PC-9 (cell line): ENCODE measurements at regions not wholly inside any gene's neighbourhood (a gene's known extent, or its start where the extent isn't known, plus 50 kb on each side); places are given as distances from the start of the nearest gene placed in this dataset.
A peak's percentile ranks its signal among the peaks of the same experiment; 100 is the strongest.

Experiments
- BruUV-seq: library from RNA; stranded (reverse); fragments of 400-500 nt; replicated peaks from 2 replicates; lab custom pipeline; 2021; lab: Mats Ljungman, UMichigan
- CTCF ChIA-PET: fragments of 300-600 bp; sonication (Branson Sonifier 250); formaldehyde crosslinking; loops from one replicate; lab custom pipeline; 2022; ENCODE audit warnings: antibody characterized with exemption; lab: Charles Lee
- POLR2A ChIA-PET: fragments of 300-600 bp; sonication (Branson Sonifier 250); formaldehyde crosslinking; loops from one replicate; lab custom pipeline; 2022; ENCODE audit warnings: antibody characterized with exemption; ENCODE audit not compliant: unreplicated experiment; lab: Charles Lee
- DNase-seq, 2 experiments: peaks; one replicate each; pipeline versions ENCODE4 v3.0.0 to v3.0.0-alpha.2; 2015 to 2022; ENCODE audit warnings: mixed read lengths in 1 of 2
- H2AFZ ChIP-seq: fragments of 200-600 bp; sonication (generic); 2 replicates; pipeline ENCODE4 v1.8.1; 2017; ENCODE audit warnings: antibody characterized with exemption
- H3F3A ChIP-seq: fragments of 200-600 bp; sonication (generic); 2 replicates; pipeline ENCODE4 v1.8.1; 2017; ENCODE audit warnings: antibody characterized with exemption, mild to moderate bottlenecking, low read depth; ENCODE audit not compliant: insufficient read depth
- H3K27ac ChIP-seq: fragments of 200-600 bp; sonication (generic); 2 replicates; pipeline ENCODE4 v1.6.1; 2016; ENCODE audit warnings: mixed run types
- H3K27me3 ChIP-seq: fragments of 200-600 bp; sonication (generic); 2 replicates; pipeline ENCODE4 v1.6.1; 2016; ENCODE audit warnings: low read depth, mixed run types; ENCODE audit not compliant: insufficient read depth
- H3K36me3 ChIP-seq: fragments of 200-600 bp; sonication (generic); 2 replicates; pipeline ENCODE4 v1.6.1; 2016; ENCODE audit warnings: low read depth, mixed run types
- H3K4me1 ChIP-seq: fragments of 200-600 bp; sonication (generic); replicated peaks from 2 replicates; pipeline ENCODE4 v1.6.1; 2016; ENCODE audit warnings: mixed run types; ENCODE audit not compliant: insufficient read depth
- H3K4me2 ChIP-seq: fragments of 200-600 bp; sonication (generic); 2 replicates; pipeline ENCODE4 v1.6.1; 2017; ENCODE audit warnings: mixed run types
- H3K4me3 ChIP-seq: fragments of 200-600 bp; sonication (generic); 2 replicates; pipeline ENCODE4 v1.6.1; 2016; ENCODE audit warnings: mixed run types
- H3K79me2 ChIP-seq: fragments of 200-600 bp; sonication (generic); 2 replicates; pipeline ENCODE4 v1.6.1; 2017; ENCODE audit warnings: low read depth, mixed run types
- H3K9me2 ChIP-seq: fragments of 200-600 bp; sonication (generic); 2 replicates; pipeline ENCODE4 v1.8.1; 2017; ENCODE audit warnings: mild to moderate bottlenecking; ENCODE audit not compliant: insufficient read depth
- H3K9me3 ChIP-seq: fragments of 200-600 bp; sonication (generic); 2 replicates; pipeline ENCODE4 v1.8.1; 2016; ENCODE audit warnings: low read depth; ENCODE audit not compliant: insufficient read depth
- H4K20me1 ChIP-seq: fragments of 200-600 bp; sonication (generic); 2 replicates; pipeline ENCODE4 v1.8.1; 2017; ENCODE audit not compliant: insufficient read depth
- EZH2 ChIP-seq: fragments of 200-600 bp; sonication (generic); IDR thresholded peaks from 2 replicates; pipeline ENCODE4 v1.8.0; 2017; ENCODE audit warnings: antibody characterized with exemption, low read depth
- intact Hi-C: fragments of 100-400 bp; cut with micrococcal nuclease; formaldehyde crosslinking; loops from one replicate; pipeline ENCODE4 v1.10.0; 2022; ENCODE audit not compliant: unreplicated experiment
- TF ChIP-seq, protein P1 (sequence below): fragments of 200-600 bp; sonication (generic); conservative IDR thresholded peaks from 2 replicates; pipeline ENCODE4 v1.6.1; 2017; ENCODE audit warnings: mixed run types, antibody characterized with exemption, mild to moderate bottlenecking, moderate library complexity

DNA sequence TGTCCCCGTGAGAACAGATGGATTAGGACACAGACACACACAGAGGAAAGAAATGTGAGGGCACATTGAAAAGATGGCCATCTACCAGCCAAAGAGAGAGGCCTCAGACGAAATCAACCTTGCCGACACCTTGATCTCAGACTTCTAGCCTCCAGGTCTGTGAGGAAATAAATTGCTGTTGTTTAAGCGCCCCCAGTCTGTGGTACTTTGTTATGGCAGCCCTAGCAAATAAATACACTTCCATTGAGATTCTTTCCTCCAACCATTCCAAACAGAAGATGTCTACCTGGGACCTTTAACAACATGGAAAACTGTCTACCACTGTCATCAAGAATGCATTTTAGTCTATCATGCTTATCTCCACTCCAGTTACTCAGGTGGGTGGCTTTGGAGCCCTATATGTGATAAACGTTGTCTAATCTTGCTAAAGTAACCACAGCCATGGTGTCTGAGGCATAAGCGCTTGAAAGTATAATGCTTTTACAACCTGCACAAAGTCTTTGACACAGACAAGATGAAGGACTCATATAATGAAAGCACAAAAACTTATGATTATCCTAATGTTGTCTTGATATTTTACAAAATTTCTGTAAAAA lies 244.3 kb downstream of the MTERF1 start:
- H2AFZ ChIP-seq = no peak overlapping the region
- intact Hi-C loops = loop anchor here (1.0 to 10.0 kb wide), 3 partner anchors 149 to 547 kb away; partner anchors contain the start of gene FZD1
- H3K4me3 ChIP-seq = no peak overlapping the region
- CTCF ChIA-PET = no interaction called here
- no peaks in the 10 kb centered on the region for H3K27me3 ChIP-seq
- DNase-seq = peak in 1 of 2 experiments; percentile 35
- no peak overlapping the region for H3K27ac ChIP-seq
- H4K20me1 ChIP-seq = no peaks in the 10 kb centered on the region
- no TSS peak for BruUV-seq
- H3K4me2 ChIP-seq = no peak overlapping the region
- POLR2A ChIA-PET = no interaction called here
- H3K79me2 ChIP-seq = no peaks in the 10 kb centered on the region
- no peaks in the 10 kb centered on the region for H3K4me1 ChIP-seq
- H3K9me2 ChIP-seq = no peaks in the 10 kb centered on the region
- TF ChIP-seq EZH2 = no peak
- TF ChIP-seq, protein P1, sequence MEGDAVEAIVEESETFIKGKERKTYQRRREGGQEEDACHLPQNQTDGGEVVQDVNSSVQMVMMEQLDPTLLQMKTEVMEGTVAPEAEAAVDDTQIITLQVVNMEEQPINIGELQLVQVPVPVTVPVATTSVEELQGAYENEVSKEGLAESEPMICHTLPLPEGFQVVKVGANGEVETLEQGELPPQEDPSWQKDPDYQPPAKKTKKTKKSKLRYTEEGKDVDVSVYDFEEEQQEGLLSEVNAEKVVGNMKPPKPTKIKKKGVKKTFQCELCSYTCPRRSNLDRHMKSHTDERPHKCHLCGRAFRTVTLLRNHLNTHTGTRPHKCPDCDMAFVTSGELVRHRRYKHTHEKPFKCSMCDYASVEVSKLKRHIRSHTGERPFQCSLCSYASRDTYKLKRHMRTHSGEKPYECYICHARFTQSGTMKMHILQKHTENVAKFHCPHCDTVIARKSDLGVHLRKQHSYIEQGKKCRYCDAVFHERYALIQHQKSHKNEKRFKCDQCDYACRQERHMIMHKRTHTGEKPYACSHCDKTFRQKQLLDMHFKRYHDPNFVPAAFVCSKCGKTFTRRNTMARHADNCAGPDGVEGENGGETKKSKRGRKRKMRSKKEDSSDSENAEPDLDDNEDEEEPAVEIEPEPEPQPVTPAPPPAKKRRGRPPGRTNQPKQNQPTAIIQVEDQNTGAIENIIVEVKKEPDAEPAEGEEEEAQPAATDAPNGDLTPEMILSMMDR = peak; percentile 57
- H3F3A ChIP-seq = no peaks in the 10 kb centered on the region
- no peaks in the 10 kb centered on the region for H3K36me3 ChIP-seq
- H3K9me3 ChIP-seq = no peaks in the 10 kb centered on the region

DNA sequence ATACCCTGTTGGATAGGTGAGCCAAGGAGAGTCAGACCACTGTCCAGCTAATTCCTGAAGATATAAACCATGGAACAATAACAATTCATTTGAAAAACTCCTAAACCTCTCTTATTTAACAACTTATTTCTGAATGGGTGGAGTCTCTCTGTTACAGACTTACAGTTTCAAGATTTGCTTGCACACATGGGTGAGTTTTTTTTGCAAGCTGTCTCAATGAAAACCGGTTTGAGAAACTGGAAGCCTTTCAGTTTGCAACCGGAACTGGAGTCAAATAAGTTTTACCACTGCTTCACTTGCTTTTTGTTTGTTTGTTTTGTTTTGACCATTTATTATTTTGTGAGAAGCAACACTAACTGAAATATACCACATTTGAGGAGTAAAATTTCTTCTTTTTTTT lies 243.8 kb downstream of the MTERF1 start:
- ChIA-PET CTCF (no interaction called here), POLR2A (no interaction called here)
- Histone ChIP-seq H4K20me1 (no peaks in the 10 kb centered on the region), H3K79me2 (no peaks in the 10 kb centered on the region), H3K9me3 (no peaks in the 10 kb centered on the region), H2AFZ (no peak overlapping the region), H3F3A (no peaks in the 10 kb centered on the region), H3K4me2 (no peak overlapping the region), H3K4me3 (no peak overlapping the region), H3K27me3 (no peaks in the 10 kb centered on the region), H3K4me1 (no peaks in the 10 kb centered on the region), H3K9me2 (no peaks in the 10 kb centered on the region), H3K27ac (no peak overlapping the region), H3K36me3 (no peaks in the 10 kb centered on the region)
- no TSS peak for BruUV-seq
- TF ChIP-seq EZH2 = no peak
- TF ChIP-seq, protein P1 = no peak
- no peak for DNase-seq
- intact Hi-C loops = loop anchor here (1.0 to 10.0 kb wide), 3 partner anchors 148 to 547 kb away; partner anchors contain the start of gene FZD1

DNA sequence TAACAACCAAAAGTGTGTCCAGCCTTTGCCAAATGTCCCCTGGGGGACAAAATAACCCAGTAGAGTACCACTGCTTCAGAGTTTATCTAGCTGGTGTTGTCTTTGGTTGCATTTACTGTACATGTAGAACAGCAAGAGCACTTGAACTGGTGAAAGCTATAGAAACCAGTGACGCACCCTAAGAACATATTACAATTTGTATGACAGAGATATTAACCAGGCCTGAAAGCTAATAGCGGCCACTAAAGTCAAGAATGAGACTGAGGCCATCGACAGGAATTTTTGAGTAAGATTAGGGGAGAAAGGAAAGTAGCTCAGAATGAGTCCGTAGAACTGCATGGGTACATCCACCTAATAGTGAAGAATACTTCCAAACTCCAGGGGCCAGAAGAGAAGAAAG lies 236.2 kb downstream of the MTERF1 start:
- BruUV-seq = no TSS peak
- no peak overlapping the region for H3K4me2 ChIP-seq
- no peaks in the 10 kb centered on the region for H3K36me3 ChIP-seq
- H3K9me2 ChIP-seq = no peaks in the 10 kb centered on the region
- intact Hi-C loops = no loop called here
- no peak for DNase-seq
- no peaks in the 10 kb centered on the region for H3K4me1 ChIP-seq
- H3K27me3 ChIP-seq = no peaks in the 10 kb centered on the region
- H3K4me3 ChIP-seq = no peak overlapping the region
- H3K79me2 ChIP-seq = no peaks in the 10 kb centered on the region
- no peak overlapping the region for H3K27ac ChIP-seq
- TF ChIP-seq, protein P1 = no peak
- ChIA-PET CTCF (no interaction called here), POLR2A (no interaction called here)
- H4K20me1 ChIP-seq = no peaks in the 10 kb centered on the region
- H2AFZ ChIP-seq = no peak overlapping the region
- no peaks in the 10 kb centered on the region for H3F3A ChIP-seq
- no peaks in the 10 kb centered on the region for H3K9me3 ChIP-seq
